GM19395 (cell line): ENCODE measurements at regions not wholly inside any gene's neighbourhood (a gene's known extent, or its start where the extent isn't known, plus 50 kb on each side); places are given as distances from the start of the nearest gene placed in this dataset.

Experiments
- ATAC-seq: cut with Tn5 transposase; IDR thresholded peaks from one replicate; pipeline ENCODE4 v1.9.1; 2021; ENCODE audit warnings: mild to moderate bottlenecking, moderate library complexity; ENCODE audit not compliant: unreplicated experiment

DNA sequence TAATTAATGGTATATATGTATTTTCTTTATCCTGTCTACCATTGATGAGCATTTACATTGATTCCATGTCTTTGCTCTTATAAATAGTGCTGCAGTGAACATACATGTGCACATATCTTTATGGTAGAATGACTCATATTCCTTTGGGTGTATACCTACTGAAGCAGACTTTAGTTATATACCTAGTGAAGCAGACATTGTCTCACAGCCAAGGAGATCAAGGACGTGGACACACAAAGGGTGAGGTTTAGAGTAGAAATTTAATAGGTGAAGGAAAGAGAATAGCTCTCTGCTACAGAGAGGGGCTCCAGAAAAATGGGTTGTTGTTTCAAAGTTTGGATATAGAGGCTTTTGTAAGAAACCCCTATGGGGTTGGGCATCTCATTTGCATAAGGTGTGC, 700.3 kb downstream of the CDH11 start:
- no peak for ATAC-seq

DNA sequence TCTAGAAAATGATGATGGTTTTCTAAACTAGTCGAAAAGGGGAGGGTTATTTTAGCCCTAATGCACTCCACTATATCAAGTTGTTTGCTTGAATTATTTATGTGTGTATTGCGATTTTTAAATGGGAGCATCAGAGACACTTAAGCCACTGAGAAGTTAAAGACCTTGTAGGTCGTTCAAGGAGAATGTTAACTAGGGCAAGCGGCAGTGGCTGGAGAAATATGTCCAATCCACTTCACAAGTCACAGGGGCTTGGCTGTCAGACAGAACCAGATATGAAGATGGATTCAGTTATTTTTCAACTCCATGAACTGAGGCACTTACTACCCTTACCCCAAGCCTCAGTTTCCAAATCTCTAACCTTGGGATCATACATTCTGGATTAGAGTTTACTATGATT, 702.0 kb downstream of the CDH11 start:
- no peak for ATAC-seq

DNA sequence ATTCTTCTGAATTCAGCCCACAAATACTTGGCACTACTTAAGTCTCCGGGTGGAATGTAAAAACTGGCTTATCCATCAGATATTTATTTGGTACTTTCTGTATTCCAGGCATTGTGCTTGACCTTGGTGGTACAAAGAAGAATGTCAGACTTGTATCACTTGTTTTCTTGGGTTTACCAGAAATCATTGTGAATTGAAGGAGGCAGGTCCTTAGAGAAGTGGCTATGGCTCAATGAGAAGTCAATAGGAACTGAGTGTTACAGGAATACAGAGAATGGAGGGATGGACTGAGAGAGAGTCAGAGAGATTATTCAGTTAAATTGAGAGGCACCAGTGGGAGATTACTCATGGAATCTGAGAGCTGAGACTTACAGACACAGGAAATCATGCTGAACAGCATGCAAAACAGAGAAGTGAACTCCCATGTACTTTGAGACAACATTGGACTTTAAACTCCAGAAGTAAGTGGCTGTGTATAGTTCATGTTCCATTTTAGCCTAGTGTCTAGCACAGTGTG, 704.1 kb downstream of the CDH11 start:
- ATAC-seq, result no peak

DNA sequence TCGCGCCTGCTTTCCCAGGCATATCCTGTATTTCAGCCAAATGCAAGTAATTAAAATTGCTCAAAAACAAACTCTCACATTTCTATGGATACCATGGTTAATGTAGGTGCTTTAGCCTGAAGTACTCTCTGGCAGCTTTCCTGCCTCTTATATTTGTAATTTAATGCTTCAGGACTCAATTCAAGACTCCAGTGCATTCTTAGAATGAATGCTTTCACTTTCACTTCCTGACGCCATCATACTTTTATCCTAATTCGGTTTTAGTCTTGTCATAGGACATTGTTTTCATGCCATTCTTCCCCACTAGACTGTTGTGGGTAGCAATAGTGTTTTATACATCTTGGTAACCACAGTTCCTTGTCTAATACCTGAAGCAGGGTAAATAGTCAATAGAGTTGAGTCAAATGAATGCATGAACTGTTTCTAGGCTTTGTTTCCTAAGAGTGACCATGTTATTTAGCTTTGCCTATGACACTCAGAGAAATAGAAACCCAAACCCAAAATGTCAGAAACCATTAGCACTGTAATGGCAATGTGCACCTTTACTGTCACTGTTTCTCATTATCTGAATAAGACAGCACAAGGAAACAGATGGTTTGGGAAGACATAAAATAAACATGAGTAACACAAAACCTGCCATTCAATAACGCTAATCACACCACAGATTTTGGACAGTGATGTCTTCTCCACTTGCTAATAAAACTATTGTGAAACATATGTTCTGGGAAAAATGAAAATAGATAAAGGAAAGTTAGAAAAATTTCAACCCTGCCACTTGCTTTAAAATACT, 705.5 kb downstream of the CDH11 start:
- ATAC-seq, result no peak

DNA sequence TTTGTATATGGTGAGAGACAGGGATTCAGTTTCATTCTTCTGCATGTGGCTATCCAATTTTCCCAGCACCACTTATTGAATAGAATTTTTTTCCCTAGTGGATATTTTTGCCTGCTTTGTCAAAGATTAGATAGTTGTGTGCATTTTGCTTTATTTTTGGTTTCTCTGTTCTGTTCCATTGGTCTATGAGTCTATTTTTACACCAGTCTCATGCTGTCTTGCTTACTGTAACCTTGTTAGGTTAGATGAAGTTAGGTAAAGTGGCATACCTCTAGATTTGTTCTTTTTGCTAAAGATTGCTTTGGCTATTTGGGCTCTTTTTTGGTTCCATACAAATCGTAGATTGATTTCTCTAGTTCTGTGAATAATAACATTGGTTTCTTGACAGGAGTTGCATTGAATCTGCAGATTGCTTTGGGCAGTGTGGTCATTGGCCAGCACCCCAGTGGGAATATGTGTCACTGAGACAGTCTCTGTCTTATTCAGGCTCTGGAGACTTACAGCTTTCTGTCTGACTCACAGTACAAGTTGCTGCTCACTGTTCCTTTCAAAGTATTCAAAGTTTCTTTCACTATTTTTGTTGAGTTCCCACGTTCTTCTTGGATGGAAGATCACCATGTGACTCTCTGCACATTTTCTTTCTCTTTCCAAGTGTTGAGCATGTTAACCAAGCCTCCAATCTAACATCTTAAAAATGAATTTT, 709.1 kb downstream of the CDH11 start:
- ATAC-seq, result no peak

DNA sequence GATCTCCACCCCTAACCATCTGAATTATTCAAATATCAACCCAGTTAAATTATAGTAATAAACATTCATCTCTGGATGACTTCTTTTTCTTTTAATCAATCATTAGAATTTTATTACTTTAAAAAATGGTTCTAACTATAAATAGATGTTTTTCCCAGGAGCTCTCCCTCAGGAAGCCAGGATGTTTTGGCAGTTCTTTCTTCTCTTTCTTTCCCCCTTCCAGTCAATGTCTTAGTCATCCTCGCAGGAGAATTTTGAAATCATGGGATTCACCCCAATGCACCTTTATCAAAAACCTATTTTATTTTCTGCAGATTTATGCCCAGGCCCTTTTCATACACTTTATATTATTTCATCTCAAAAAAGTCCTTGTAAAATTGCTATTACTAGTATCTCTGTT, 711.6 kb downstream of the CDH11 start:
- ATAC-seq, result no peak

GRCh38 chr16:64409783-64410210, 712.1 kb downstream of the CDH11 start:
- no peak for ATAC-seq

DNA sequence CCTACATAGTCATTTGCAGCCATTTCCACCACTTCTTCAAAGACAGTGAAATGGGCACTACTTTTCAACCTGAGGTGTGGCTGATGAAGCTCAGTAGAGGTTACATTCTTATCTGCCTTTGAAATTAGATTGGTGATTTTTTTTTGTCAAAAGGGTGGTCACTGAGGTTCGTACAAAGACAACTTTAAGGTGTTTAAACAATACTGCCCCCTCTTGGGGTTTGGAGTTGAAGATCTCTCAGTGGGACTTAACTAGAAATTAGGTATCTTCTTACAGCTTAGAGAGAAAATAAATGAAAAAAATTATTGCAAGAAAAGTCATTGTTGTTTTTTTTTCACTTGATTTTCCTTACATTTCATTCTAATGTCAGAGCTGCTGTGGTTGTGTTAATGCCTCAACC, 713.2 kb downstream of the CDH11 start:
- no peak for ATAC-seq

DNA sequence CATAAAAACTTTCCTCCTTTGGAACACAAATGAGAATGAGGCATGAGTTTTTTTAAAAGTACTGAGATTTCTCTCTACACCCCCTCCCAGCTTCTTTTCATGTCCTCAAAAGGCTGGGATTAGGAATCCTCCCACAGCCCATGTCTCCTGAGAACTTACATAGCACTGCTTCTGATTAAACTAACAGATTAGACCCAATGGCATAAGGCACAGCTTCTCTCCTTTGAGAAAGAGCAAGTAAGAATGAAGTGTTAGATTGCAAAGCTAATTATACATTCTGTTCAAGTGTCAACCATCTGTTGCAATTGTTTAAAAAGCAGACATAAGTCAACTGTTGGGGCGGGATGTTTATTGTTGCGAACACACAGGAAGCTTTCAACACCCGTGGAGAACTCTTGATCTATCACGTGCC, 715.1 kb downstream of the CDH11 start:
- ATAC-seq, result no peak

DNA sequence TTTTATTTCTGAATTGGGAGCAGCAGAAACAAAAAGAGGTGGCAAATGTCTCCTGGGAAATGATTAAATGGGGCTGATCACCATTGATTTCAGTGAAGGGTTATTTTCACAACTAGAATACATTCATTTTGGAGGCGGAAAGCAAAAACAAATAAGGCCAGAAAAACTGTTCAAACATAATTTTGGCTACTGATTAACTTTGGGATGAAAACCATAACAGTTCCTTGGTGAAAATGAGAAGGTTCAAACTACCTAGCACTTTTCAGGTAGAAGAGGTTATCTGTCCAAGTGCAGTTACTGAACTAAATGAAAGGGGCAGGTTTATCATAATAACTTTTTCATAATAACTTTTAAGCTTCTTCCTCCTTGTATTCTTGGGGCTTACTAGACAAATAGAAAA, 718.5 kb downstream of the CDH11 start:
- no peak for ATAC-seq

- no peak for ATAC-seq
Measured at GRCh38 chr16:64398793-64399192, 723.1 kb downstream of the CDH11 start.

- no peak for ATAC-seq
Measured at GRCh38 chr16:64397945-64398508, 723.8 kb downstream of the CDH11 start.

DNA sequence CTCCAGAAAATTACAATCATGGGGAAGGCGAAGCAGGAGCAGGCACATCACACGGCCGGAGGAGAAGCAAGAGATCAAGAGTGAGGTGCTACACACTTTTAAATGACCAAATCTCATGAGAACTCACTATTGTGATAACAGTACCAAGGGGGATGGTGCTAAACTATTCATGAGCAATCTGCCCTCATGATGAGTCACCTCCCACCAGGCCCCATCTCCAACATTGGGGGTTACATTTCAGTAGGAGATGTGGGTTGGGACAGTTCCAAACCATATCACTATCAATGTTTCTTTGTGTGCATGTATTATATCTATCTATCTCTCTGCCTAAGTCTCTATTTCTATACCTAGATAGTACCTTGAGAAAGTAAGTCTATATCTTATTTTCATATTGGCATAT, 724.8 kb downstream of the CDH11 start:
- ATAC-seq, result no peak

- ATAC-seq, result no peak
Measured at GRCh38 chr16:64394061-64394460, 727.8 kb downstream of the CDH11 start.

DNA sequence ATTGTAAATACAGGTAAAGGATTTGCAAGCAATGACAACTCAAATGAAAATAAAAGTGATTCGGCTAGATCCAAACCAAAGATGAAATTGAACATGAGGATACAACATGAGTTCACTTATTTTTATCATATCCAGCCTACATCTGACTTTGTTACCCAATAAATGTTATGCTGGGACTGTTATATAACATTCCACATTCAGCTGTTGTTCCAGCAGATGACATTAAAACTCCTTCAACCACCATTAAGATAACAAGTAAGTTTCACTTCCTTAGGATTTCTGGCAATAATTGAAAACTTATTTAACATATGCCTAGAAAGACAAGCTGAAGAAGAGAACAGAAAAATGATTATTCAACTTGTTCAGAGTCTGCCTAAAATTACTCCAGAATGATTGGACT, 729.4 kb downstream of the CDH11 start:
- ATAC-seq, result no peak

DNA sequence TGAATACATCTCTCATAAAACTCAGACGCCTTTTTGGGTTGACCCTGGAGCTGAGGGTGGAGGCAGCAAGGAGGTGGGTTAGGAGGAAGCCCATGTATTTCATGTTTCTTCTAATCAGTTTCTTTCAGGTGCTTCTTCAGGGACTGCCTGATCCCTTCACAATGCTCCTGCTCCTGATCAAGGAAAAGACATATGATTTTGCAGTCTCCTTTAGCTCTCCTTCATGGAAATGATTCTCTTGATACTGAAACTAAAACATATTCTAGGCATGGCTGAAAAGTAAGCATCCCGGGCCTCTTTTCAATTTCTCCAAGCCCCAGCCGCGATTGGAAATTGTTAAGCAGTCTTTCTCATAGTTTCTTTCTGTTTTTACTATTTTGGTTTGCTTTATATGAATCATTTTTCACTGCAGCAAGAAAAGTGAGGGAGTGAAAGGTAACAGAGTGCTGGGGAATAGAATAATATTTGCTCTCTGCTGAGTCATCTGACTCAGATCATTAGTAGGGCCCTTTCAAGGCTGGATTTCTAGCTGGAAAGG, 730.7 kb downstream of the CDH11 start:
- ATAC-seq, result no peak

DNA sequence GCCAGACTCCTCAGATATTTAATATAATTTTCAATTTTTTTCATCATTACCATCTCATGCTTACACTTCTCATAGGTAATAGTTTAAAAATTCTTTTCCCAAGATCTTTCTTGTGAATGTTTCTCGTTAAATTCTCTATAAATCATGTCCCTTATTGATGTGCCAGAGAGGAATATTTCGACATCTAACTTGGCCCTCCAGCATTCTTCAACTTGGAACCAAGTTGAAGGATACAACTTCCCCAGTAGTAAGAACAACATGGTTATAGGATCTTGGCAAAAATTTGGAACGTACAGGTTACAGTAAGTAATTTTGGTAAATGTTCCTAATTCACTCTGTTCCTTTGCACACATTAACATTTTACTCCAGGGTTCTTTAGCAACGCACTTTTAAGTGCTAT, 731.8 kb downstream of the CDH11 start:
- no peak for ATAC-seq

GRCh38 chr16:64384636-64385035, 737.2 kb downstream of the CDH11 start:
- no peak for ATAC-seq

DNA sequence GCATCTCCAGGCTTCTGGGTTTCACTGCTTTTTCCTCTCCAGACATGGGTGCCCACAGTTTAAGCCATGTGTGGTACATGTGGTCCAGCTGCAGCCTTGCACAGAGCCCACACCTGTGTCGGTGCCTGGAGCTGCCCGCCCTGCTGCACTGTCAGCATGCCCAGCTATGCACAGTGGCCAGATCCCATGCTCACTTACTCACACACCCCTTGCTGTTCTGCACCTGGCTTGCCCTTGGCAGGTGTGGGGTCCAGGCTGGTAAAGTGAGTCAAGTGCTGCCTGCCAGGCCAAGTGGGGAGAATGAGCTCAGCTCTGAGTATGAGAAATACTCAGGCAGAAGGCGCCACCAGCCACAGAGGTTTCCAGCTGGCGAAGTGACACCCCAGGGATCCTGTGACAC, 739.9 kb downstream of the CDH11 start:
- no peak for ATAC-seq

- ATAC-seq, result no peak
Measured at GRCh38 chr16:64380751-64381150, 741.1 kb downstream of the CDH11 start.

- no peak for ATAC-seq
Measured at GRCh38 chr16:64375391-64375980, 746.4 kb downstream of the CDH11 start.
